Breast epithelium (tissue), 4 donors: ENCODE measurements at regions not wholly inside any gene's neighbourhood (a gene's known extent, or its start where the extent isn't known, plus 50 kb on each side); places are given as distances from the start of the nearest gene placed in this dataset.
"Not testable (repeated sequence)": the region's sequence is repeated elsewhere in the genome, so short reads cannot be mapped to it uniquely, and the experiment has no call there.

Experiments
- DNase-seq, 2 donors: peaks; one replicate each; pipeline ENCODE4 v3.0.0-alpha.2; 2019; ENCODE audit warnings: low spot score in 2 of 2
- H3K27ac ChIP-seq, 2 donors: fragments of 200-600 bp; sonication (generic) in 1 of 2; one replicate each; pipeline ENCODE4 v1.5.1; 2016 to 2019; ENCODE audit warnings: mild to moderate bottlenecking in 1 of 2
- H3K27me3 ChIP-seq, 2 donors: fragments of 200-600 bp; sonication (generic) in 1 of 2; one replicate each; pipeline versions ENCODE4 v1.5.1 to v1.6.0; 2017 to 2019; ENCODE audit warnings: control low read depth in 1 of 2, mild to moderate bottlenecking in 1 of 2
- H3K36me3 ChIP-seq: fragments of 200-600 bp; one replicate; pipeline ENCODE4 v1.5.1; 2019
- H3K4me1 ChIP-seq, 2 donors: fragments of 200-600 bp; sonication (generic); one replicate each; pipeline ENCODE4 v1.5.1; 2016 to 2019; ENCODE audit warnings: control low read depth in 1 of 2
- H3K4me3 ChIP-seq, 3 donors: fragments of 200-600 bp; sonication (generic); 1 replicate in 2 of 3; 2 replicates in 1 of 3; pipeline ENCODE4 v1.5.1; 2016 to 2019; ENCODE audit warnings: mild to moderate bottlenecking in 3 of 3, moderate library complexity in 2 of 3
- H3K9me3 ChIP-seq, 2 donors: fragments of 200-600 bp; sonication (generic) in 1 of 2; one replicate each; pipeline ENCODE4 v1.5.1; 2016 to 2019; ENCODE audit warnings: control low read depth in 1 of 2
- POLR2A ChIP-seq: fragments of 450-650 bp; IDR thresholded peaks from one replicate; pipeline ENCODE4 v1.6.1; 2016; ENCODE audit warnings: antibody characterized with exemption, mild to moderate bottlenecking, moderate library complexity
- POLR2AphosphoS5 ChIP-seq, 3 donors: sonication (generic); formaldehyde crosslinking; IDR thresholded peaks; one replicate each; pipeline ENCODE4 v1.6.1; 2017; ENCODE audit warnings: antibody characterized with exemption in 3 of 3
- intact Hi-C: fragments of 100-400 bp; cut with DNase I; formaldehyde crosslinking; loops from one replicate; pipeline ENCODE4 v1.15.1; 2023; ENCODE audit warnings: low total_unique reads
- TF ChIP-seq, protein P1 (sequence below), 3 donors: fragments of 450-650 bp; IDR thresholded peaks; one replicate each; pipeline ENCODE4 v1.5.1; 2016 to 2017; ENCODE audit warnings: antibody characterized with exemption in 3 of 3, mild to moderate bottlenecking in 3 of 3, moderate library complexity in 3 of 3

DNA sequence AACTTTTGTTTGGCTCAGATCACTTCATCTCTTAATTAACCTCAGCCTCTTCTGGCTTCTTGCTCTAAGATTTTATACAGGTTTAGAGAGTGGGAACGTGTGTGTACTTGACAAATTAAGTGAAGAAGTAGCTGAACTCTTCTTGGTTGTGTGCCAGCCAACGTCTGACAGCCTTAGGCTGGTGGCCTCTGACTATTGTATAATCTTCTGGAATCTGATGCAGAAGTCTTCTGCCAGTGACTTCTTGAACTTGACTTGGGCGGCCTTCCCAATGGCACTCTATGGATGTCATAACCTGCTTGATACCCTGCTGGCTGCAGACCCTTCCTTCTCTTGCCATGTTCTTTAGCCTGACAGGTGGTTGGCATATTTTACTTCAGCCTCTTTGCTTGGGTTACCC, 660.5 kb downstream of the DOK5 start:
- Histone ChIP-seq H3K9me3 (no peaks in the 10 kb centered on the region), H3K36me3 (no peaks in the 10 kb centered on the region), H3K27ac (no peak overlapping the region), H3K27me3 (no peaks in the 10 kb centered on the region), H3K4me3 (no peak overlapping the region), H3K4me1 (no peaks in the 10 kb centered on the region)
- intact Hi-C loops = no loop called here
- TF ChIP-seq, protein P1, sequence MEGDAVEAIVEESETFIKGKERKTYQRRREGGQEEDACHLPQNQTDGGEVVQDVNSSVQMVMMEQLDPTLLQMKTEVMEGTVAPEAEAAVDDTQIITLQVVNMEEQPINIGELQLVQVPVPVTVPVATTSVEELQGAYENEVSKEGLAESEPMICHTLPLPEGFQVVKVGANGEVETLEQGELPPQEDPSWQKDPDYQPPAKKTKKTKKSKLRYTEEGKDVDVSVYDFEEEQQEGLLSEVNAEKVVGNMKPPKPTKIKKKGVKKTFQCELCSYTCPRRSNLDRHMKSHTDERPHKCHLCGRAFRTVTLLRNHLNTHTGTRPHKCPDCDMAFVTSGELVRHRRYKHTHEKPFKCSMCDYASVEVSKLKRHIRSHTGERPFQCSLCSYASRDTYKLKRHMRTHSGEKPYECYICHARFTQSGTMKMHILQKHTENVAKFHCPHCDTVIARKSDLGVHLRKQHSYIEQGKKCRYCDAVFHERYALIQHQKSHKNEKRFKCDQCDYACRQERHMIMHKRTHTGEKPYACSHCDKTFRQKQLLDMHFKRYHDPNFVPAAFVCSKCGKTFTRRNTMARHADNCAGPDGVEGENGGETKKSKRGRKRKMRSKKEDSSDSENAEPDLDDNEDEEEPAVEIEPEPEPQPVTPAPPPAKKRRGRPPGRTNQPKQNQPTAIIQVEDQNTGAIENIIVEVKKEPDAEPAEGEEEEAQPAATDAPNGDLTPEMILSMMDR (IDR thresholded peaks at IDR 0.05) = no peak
- TF ChIP-seq POLR2AphosphoS5 (IDR thresholded peaks at IDR 0.05) = no peak
- DNase-seq = no peak

DNA sequence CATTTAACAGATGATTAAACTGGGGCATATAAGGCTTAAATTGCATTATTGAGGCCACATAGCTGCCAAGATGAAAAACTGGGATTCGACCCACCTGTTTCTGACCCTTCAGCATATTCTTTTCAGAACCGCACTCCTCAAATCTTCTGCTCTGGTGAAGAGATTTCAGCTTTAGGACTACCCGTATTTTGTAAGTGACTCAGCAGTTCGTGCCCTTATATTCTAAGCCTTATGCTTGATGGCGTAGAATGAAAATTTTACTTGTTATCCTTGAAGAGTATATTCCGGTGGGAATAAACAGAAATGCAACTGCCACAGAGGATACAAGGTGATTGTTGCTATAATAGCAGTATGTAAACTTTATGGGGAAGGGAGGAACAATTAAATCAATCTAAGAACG, 657.1 kb downstream of the DOK5 start:
- Histone ChIP-seq H3K27me3 (no peaks in the 10 kb centered on the region), H3K4me3 (no peak overlapping the region), H3K27ac (no peak overlapping the region), H3K36me3 (no peaks in the 10 kb centered on the region), H3K4me1 (no peaks in the 10 kb centered on the region), H3K9me3 (no peaks in the 10 kb centered on the region)
- no peak for TF ChIP-seq POLR2AphosphoS5 (IDR thresholded peaks at IDR 0.05)
- no peak for TF ChIP-seq POLR2A
- TF ChIP-seq, protein P1 (IDR thresholded peaks at IDR 0.05) = no peak
- DNase-seq = no peak
- intact Hi-C loops = no loop called here

DNA sequence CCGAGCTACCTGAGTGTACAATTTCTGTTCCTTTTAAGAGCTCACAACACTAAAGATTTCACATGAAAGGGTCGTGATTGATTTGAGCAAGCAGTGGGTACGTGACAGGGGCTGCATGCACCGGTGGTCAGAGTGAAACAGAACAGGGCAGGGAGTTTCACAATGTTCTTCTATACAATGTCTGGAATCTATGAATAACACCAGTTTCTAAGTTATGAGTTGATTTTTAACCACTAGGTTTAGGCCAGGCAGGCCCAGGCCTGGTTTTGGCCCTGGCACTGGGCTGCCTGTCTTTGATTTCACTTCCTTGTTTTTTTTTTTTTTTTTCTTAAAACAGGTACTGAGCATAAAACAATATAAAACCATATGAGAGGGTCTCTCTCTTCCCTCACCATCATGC, 642.2 kb downstream of the DOK5 start:
- H3K27ac ChIP-seq, H3K4me3 ChIP-seq, DNase-seq, H3K27me3 ChIP-seq, H3K36me3 ChIP-seq, intact Hi-C loops, H3K4me1 ChIP-seq, H3K9me3 ChIP-seq: not testable (repeated sequence)

DNA sequence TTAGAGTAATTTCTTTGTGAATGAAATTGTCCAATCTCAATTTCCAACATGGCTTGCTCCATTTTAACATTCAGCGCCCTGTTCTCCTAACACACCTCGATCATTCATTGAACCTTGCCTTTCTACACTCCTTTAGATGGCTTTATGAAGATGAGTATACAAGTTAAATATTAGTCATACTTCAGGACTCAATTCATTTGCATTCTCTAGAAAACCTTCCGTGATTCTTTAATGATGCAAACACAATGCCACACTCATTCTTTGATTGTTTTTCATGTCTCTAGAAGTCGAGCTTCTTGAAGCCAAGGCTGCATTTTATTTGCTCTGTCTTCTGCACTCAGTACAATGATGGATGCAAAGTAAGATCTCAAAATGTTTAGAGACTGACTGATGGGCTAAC, 641.2 kb downstream of the DOK5 start:
- intact Hi-C loops = no loop called here
- Histone ChIP-seq H3K27ac (no peak overlapping the region), H3K9me3 (no peaks in the 10 kb centered on the region), H3K36me3 (no peaks in the 10 kb centered on the region), H3K27me3 (no peaks in the 10 kb centered on the region), H3K4me3 (no peak overlapping the region), H3K4me1 (no peaks in the 10 kb centered on the region)
- TF ChIP-seq POLR2AphosphoS5 (IDR thresholded peaks at IDR 0.05) = no peak
- TF ChIP-seq, protein P1 (IDR thresholded peaks at IDR 0.05) = no peak
- no peak for TF ChIP-seq POLR2A
- DNase-seq = no peak

DNA sequence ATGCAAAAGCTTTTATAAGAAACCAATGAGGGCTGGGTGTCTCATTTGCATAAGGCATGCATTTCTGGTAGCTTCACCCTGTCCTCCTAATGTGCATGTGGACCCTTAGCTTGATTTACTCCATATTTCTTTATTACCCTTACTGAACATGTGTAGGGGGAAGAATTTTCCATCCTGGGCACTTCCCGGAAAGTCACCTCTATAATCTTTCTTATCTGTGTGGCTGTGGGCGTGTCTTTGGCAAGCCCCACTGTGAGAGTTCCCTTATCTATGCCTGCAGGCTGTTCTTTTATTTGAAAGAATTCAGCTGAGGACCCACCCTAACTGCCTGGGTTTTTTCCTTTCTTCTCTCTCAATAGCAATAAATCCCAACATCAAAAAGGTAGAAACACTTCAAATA, 627.8 kb downstream of the DOK5 start:
- Histone ChIP-seq H3K27ac (no peak overlapping the region), H3K36me3 (no peaks in the 10 kb centered on the region), H3K4me3 (no peak overlapping the region), H3K4me1 (no peaks in the 10 kb centered on the region), H3K27me3 (no peaks in the 10 kb centered on the region), H3K9me3 (no peaks in the 10 kb centered on the region)
- TF ChIP-seq POLR2AphosphoS5 (IDR thresholded peaks at IDR 0.05) (no peak), POLR2A (no peak)
- intact Hi-C loops = no loop called here
- no peak for DNase-seq

DNA sequence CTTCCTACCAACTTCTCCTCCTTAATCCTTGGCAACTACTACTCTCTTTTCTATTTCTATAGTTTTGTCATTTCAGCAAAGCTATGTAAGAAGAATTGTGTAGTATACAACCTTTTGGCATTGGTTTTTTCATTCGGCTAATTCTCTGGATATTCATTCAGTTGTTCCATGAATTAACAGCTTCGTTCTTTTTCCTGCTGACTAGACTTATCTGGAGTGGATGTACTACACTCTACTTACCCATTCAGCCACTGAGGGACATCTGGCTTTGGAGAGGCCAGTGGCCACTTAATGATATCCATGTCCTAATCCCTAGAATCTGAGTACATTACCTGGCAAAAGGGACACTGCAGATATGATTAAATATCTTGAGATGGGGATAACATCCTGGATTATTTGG, 623.9 kb downstream of the DOK5 start:
- peaks cover 0 to 2% of the 10 kb centered on the region in 2 donors for H3K9me3 ChIP-seq
- H3K36me3 ChIP-seq = no peaks in the 10 kb centered on the region
- no peak overlapping the region for H3K4me3 ChIP-seq
- no peaks in the 10 kb centered on the region for H3K4me1 ChIP-seq
- no peak for DNase-seq
- intact Hi-C loops = no loop called here
- TF ChIP-seq POLR2A (no peak), POLR2AphosphoS5 (IDR thresholded peaks at IDR 0.05) (no peak)
- TF ChIP-seq, protein P1 (IDR thresholded peaks at IDR 0.05) = no peak
- no peaks in the 10 kb centered on the region for H3K27me3 ChIP-seq
- H3K27ac ChIP-seq = no peak overlapping the region
